ENCODE measurements at regions not wholly inside any gene's neighbourhood (a gene's known extent, or its start where the extent isn't known, plus 50 kb on each side); places are given as distances from the start of the nearest gene placed in this dataset.

GRCh38 chr21:27649323-27649722 is 682.4 kb upstream of the ADAMTS5 start:
- DNase-seq, result no peak

GRCh38 chr21:27648560-27648959 is 681.7 kb upstream of the ADAMTS5 start:
- no peak for DNase-seq

- DNase-seq, result no peak
Observed at GRCh38 chr21:27647921-27648320, 681.0 kb upstream of the ADAMTS5 start.

- no peak for DNase-seq
Observed at GRCh38 chr21:27647401-27647800, 680.5 kb upstream of the ADAMTS5 start.

GRCh38 chr21:27646691-27647090 is 679.8 kb upstream of the ADAMTS5 start:
- no peak for DNase-seq

- DNase-seq, result no peak
Observed at GRCh38 chr21:27646056-27646455, 679.2 kb upstream of the ADAMTS5 start.

- no peak for DNase-seq
Observed at GRCh38 chr21:27645285-27645684, 678.4 kb upstream of the ADAMTS5 start.

- DNase-seq, result no peak
Observed at GRCh38 chr21:27643326-27643725, 676.4 kb upstream of the ADAMTS5 start.

GRCh38 chr21:27639286-27639685 is 672.4 kb upstream of the ADAMTS5 start:
- DNase-seq, result no peak

- DNase-seq, result no peak
Observed at GRCh38 chr21:27636656-27637055, 669.8 kb upstream of the ADAMTS5 start.

- no peak for DNase-seq
Observed at GRCh38 chr21:27633631-27634030, 666.7 kb upstream of the ADAMTS5 start.

- no peak for DNase-seq
Observed at GRCh38 chr21:27631471-27631870, 664.6 kb upstream of the ADAMTS5 start.

GRCh38 chr21:27622631-27623030 is 655.7 kb upstream of the ADAMTS5 start:
- DNase-seq, result no peak

GRCh38 chr21:27614231-27614630 is 647.3 kb upstream of the ADAMTS5 start:
- no peak for DNase-seq

- no peak for DNase-seq
Observed at GRCh38 chr21:27606422-27606821, 639.5 kb upstream of the ADAMTS5 start.

GRCh38 chr21:27596196-27596595 is 629.3 kb upstream of the ADAMTS5 start:
- DNase-seq, result no peak

GRCh38 chr21:27595716-27596115 is 628.8 kb upstream of the ADAMTS5 start:
- DNase-seq, result no peak

- no peak for DNase-seq
Observed at GRCh38 chr21:27590271-27590670, 623.4 kb upstream of the ADAMTS5 start.

- DNase-seq, result no peak
Observed at GRCh38 chr21:27589781-27590180, 622.9 kb upstream of the ADAMTS5 start.

GRCh38 chr21:27586986-27587385 is 620.1 kb upstream of the ADAMTS5 start:
- DNase-seq, result no peak

- no peak for DNase-seq
Observed at GRCh38 chr21:27586326-27586725, 619.4 kb upstream of the ADAMTS5 start.

GRCh38 chr21:27584256-27584655 is 617.4 kb upstream of the ADAMTS5 start:
- no peak for DNase-seq

GRCh38 chr21:27582948-27583430 is 616.1 kb upstream of the ADAMTS5 start:
- DNase-seq, result no peak

- no peak for DNase-seq
Observed at GRCh38 chr21:27582246-27582947, 615.5 kb upstream of the ADAMTS5 start.

GRCh38 chr21:27581168-27581567 is 614.3 kb upstream of the ADAMTS5 start:
- no peak for DNase-seq
